ENCODE measurements at regions not wholly inside any gene's neighbourhood (a gene's known extent, or its start where the extent isn't known, plus 50 kb on each side); places are given as distances from the start of the nearest gene placed in this dataset.

DNA sequence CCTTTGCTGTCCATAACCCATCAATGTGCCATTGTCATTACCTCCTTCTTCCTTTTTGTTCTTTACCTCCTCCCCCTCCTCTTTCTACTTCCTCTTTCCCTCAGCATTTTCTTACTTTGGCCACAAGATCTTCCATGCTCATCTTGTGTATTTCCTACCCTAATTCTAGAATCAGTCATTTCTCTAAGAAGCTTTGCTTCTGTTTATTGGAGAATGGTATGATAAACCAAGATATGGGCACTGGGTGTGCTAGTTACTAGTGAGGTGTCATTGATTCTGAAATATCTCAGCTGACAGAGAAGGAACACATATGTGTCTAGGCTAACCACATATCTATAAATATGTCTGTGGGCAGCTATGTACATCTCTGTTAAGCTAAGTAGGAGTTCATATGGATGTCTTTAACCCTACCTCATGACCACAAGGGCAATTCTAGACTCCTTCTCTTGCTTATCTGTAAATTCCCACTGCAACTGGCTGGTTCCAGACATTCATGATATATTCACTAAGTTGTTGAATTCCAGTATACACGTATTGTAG lies 2051.3 kb upstream of the CDH9 start:
- Histone ChIP-seq H3K4me1 (ENCODE audit: control insufficient read depth in 3 of 3, insufficient read depth in 2 of 3, low read depth in 1 of 3, low read length in 2 of 3) (no peaks in the 10 kb centered on the region), H3K27me3 (ENCODE audit: control insufficient read depth in 3 of 3, insufficient read depth in 3 of 3, low read length in 3 of 3) (no peaks in the 10 kb centered on the region), H3K27ac (ENCODE audit: low read depth in 1 of 3, low read length in 2 of 3) (no peak overlapping the region), H3K4me3 (ENCODE audit: low read depth in 1 of 3, low read length in 3 of 3) (no peak overlapping the region), H3K36me3 (ENCODE audit: control insufficient read depth in 3 of 3, insufficient read depth in 2 of 3, low read depth in 1 of 3, low read length in 3 of 3) (no peaks in the 10 kb centered on the region), H3K9me3 (ENCODE audit: control insufficient read depth in 2 of 2, insufficient read depth in 1 of 2, low read depth in 1 of 2, low read length in 1 of 2) (no peaks in the 10 kb centered on the region)
- 65 to 75% (median 72%) methylated on average over 1 of the region's 1 CpG for WGBS, 3 donors
- DNase-seq (no peak), FAIRE-seq (no peak)

DNA sequence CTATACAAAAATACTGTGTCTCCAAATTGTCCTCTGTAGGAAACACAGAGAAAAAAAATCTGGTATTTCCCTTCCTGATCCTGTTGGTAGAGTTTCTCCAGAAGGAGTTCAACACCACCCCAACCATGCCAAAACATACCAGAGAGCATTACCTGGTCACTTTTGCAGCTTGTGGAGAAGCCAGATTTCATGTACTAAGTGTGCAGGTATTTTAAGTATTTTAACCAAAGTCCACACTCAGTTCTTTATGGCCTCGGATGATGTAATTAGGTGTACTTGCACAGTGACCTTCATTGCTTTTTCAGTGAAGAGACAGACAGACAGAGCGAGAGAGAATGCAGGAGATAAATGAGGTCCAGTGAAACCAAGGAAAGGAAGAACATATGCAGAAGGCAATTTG lies 2046.8 kb upstream of the CDH9 start:
- no peak overlapping the region for H3K4me3 ChIP-seq (ENCODE audit: low read depth in 1 of 3, low read length in 3 of 3)
- H3K36me3 ChIP-seq (ENCODE audit: control insufficient read depth in 3 of 3, insufficient read depth in 2 of 3, low read depth in 1 of 3, low read length in 3 of 3) = no peaks in the 10 kb centered on the region
- H3K9me3 ChIP-seq (ENCODE audit: control insufficient read depth in 2 of 2, insufficient read depth in 1 of 2, low read depth in 1 of 2, low read length in 1 of 2) = no peaks in the 10 kb centered on the region
- H3K4me1 ChIP-seq (ENCODE audit: control insufficient read depth in 3 of 3, insufficient read depth in 2 of 3, low read depth in 1 of 3, low read length in 2 of 3) = no peaks in the 10 kb centered on the region
- 19 to 72% (median 31%) methylated on average over 2 of the region's 2 CpGs for WGBS, 3 donors
- DNase-seq (peak in 1 of 2 donors; percentile 6), FAIRE-seq (no peak)
- no peak overlapping the region for H3K27ac ChIP-seq (ENCODE audit: low read depth in 1 of 3, low read length in 2 of 3)
- no peaks in the 10 kb centered on the region for H3K27me3 ChIP-seq (ENCODE audit: control insufficient read depth in 3 of 3, insufficient read depth in 3 of 3, low read length in 3 of 3)

DNA sequence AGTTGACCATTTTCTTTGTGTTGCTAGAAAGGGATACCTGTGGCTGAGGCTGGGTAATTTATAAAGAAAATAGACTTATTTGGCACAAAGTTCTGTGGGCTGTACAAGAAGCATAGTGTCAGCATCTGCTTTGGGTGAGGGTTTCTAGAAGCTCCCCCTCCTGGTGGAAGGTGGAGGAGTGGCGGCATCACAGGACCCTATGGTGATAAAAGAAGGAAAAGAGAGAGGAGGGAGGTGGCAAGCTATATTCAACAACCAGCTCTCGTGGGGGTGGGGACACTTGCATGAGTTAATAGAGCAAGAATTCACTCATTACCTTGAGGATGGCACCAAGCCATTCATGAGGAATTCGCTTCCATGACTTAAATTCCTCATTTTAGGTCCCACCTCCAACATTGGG lies 2041.4 kb upstream of the CDH9 start:
- no peaks in the 10 kb centered on the region for H3K4me1 ChIP-seq (ENCODE audit: control insufficient read depth in 3 of 3, insufficient read depth in 2 of 3, low read depth in 1 of 3, low read length in 2 of 3)
- WGBS, 3 donors = 53 to 59% (median 59%) methylated on average over 3 of the region's 3 CpGs
- no peak overlapping the region for H3K27ac ChIP-seq (ENCODE audit: low read depth in 1 of 3, low read length in 2 of 3)
- H3K27me3 ChIP-seq (ENCODE audit: control insufficient read depth in 3 of 3, insufficient read depth in 3 of 3, low read length in 3 of 3) = no peaks in the 10 kb centered on the region
- no peak overlapping the region for H3K4me3 ChIP-seq (ENCODE audit: low read depth in 1 of 3, low read length in 3 of 3)
- no peak for FAIRE-seq
- no peak for DNase-seq
- H3K36me3 ChIP-seq (ENCODE audit: control insufficient read depth in 3 of 3, insufficient read depth in 2 of 3, low read depth in 1 of 3, low read length in 3 of 3) = no peaks in the 10 kb centered on the region
- H3K9me3 ChIP-seq (ENCODE audit: control insufficient read depth in 2 of 2, insufficient read depth in 1 of 2, low read depth in 1 of 2, low read length in 1 of 2) = no peaks in the 10 kb centered on the region

DNA sequence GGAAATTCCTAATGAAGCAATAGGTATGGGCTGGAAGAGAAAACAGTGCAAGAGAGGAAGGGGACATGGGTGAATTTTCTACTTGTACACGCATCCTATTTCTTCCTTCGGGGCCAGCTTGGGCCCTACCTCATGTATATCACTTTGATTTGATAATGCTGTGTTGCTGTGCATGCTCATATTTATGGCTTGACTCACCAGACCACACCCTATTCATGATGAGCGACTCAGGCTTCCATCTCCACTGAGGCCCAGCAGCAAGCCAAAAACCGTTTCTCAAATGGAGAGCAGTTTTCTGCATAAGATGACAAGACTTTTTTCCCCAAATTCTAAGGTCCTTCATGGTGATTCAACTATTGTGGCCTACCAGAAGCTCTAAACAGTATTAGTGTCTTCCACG lies 2039.1 kb upstream of the CDH9 start:
- Histone ChIP-seq H3K4me1 (ENCODE audit: control insufficient read depth in 3 of 3, insufficient read depth in 2 of 3, low read depth in 1 of 3, low read length in 2 of 3) (no peaks in the 10 kb centered on the region), H3K27me3 (ENCODE audit: control insufficient read depth in 3 of 3, insufficient read depth in 3 of 3, low read length in 3 of 3) (no peaks in the 10 kb centered on the region), H3K9me3 (ENCODE audit: control insufficient read depth in 2 of 2, insufficient read depth in 1 of 2, low read depth in 1 of 2, low read length in 1 of 2) (no peaks in the 10 kb centered on the region), H3K36me3 (ENCODE audit: control insufficient read depth in 3 of 3, insufficient read depth in 2 of 3, low read depth in 1 of 3, low read length in 3 of 3) (no peaks in the 10 kb centered on the region), H3K4me3 (ENCODE audit: low read depth in 1 of 3, low read length in 3 of 3) (no peak overlapping the region), H3K27ac (ENCODE audit: low read depth in 1 of 3, low read length in 2 of 3) (no peak overlapping the region)
- no peak for FAIRE-seq
- DNase-seq = no peak
- 42 to 60% (median 42%) methylated on average over 5 of the region's 5 CpGs for WGBS, 3 donors

DNA sequence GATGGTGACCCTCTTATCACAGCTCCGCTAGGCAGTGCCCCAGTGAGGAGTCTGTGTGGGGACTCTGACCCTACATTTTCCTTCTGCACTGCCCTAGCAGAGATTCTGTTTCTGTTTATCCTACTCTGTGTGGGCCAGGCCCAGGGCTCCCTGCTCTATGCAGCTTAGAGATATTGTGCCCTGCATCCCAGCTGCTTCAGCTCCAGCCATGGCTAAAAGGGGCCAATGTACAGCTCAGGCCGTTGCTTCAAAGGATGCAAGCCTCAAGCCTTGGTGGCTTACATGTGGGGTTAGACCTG lies 2030.7 kb upstream of the CDH9 start:
- no peaks in the 10 kb centered on the region for H3K4me1 ChIP-seq (ENCODE audit: control insufficient read depth in 3 of 3, insufficient read depth in 2 of 3, low read depth in 1 of 3, low read length in 2 of 3)
- FAIRE-seq (no peak), DNase-seq (no peak)
- no peaks in the 10 kb centered on the region for H3K36me3 ChIP-seq (ENCODE audit: control insufficient read depth in 3 of 3, insufficient read depth in 2 of 3, low read depth in 1 of 3, low read length in 3 of 3)
- H3K27ac ChIP-seq (ENCODE audit: low read depth in 1 of 3, low read length in 2 of 3) = no peak overlapping the region
- WGBS, 3 donors = 50 to 76% (median 67%) methylated on average over 2 of the region's 2 CpGs
- no peaks in the 10 kb centered on the region for H3K27me3 ChIP-seq (ENCODE audit: control insufficient read depth in 3 of 3, insufficient read depth in 3 of 3, low read length in 3 of 3)
- peaks cover 0 to 6% of the 10 kb centered on the region in 2 donors for H3K9me3 ChIP-seq (ENCODE audit: control insufficient read depth in 2 of 2, insufficient read depth in 1 of 2, low read depth in 1 of 2, low read length in 1 of 2)
- H3K4me3 ChIP-seq (ENCODE audit: low read depth in 1 of 3, low read length in 3 of 3) = no peak overlapping the region

DNA sequence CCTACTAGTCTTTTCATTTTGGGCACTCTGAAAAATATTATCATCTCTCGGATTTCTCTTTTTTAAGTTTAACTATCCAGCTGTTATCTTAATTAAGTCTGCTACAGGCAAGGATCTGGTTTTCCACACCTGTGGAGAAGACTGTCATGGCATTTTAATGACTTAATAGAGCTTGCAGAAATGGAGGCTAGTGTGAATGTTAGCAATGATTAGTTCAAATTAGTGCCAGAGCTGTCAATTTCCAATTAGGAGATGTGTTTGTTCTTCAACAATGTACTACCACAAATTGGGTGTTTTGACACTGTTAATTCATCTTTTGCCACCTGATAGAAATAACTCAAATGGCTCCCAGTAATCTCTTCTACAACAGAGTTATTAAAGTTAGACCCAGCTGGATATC lies 2023.0 kb upstream of the CDH9 start:
- FAIRE-seq = no peak
- H3K4me3 ChIP-seq (ENCODE audit: low read depth in 1 of 3, low read length in 3 of 3) = no peak overlapping the region
- no peak overlapping the region for H3K27ac ChIP-seq (ENCODE audit: low read depth in 1 of 3, low read length in 2 of 3)
- no peak for DNase-seq
- H3K27me3 ChIP-seq (ENCODE audit: control insufficient read depth in 3 of 3, insufficient read depth in 3 of 3, low read length in 3 of 3) = no peaks in the 10 kb centered on the region
- no peaks in the 10 kb centered on the region for H3K36me3 ChIP-seq (ENCODE audit: control insufficient read depth in 3 of 3, insufficient read depth in 2 of 3, low read depth in 1 of 3, low read length in 3 of 3)
- H3K9me3 ChIP-seq (ENCODE audit: control insufficient read depth in 2 of 2, insufficient read depth in 1 of 2, low read depth in 1 of 2, low read length in 1 of 2) = no peaks in the 10 kb centered on the region
- H3K4me1 ChIP-seq (ENCODE audit: control insufficient read depth in 3 of 3, insufficient read depth in 2 of 3, low read depth in 1 of 3, low read length in 2 of 3) = no peaks in the 10 kb centered on the region
- 60 to 81% (median 71%) methylated on average over 1 of the region's 1 CpG for WGBS, 3 donors

DNA sequence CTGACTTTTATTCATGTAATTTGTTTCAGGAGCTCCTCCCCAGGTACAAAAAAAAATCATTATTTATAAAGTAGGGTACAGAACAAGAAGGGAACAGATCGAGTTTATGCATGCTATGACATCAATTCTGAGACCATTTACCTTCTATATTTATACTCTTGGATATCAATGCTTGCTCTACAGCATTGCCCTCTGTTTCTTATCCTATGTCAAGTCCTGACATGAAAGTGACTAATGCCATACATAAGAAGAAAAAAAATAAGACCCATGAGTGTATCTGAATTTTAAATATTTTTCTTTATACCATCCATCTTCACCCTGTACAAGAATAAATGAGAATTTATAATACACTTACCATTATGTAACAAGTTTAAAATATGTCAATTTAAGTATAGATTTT lies 2016.3 kb upstream of the CDH9 start:
- no peak overlapping the region for H3K27ac ChIP-seq (ENCODE audit: low read depth in 1 of 3, low read length in 2 of 3)
- 23 to 40% (median 26%) methylated on average over 1 of the region's 1 CpG for WGBS, 3 donors
- H3K4me3 ChIP-seq (ENCODE audit: low read depth in 1 of 3, low read length in 3 of 3) = no peak overlapping the region
- no peaks in the 10 kb centered on the region for H3K27me3 ChIP-seq (ENCODE audit: control insufficient read depth in 3 of 3, insufficient read depth in 3 of 3, low read length in 3 of 3)
- H3K36me3 ChIP-seq (ENCODE audit: control insufficient read depth in 3 of 3, insufficient read depth in 2 of 3, low read depth in 1 of 3, low read length in 3 of 3) = no peaks in the 10 kb centered on the region
- DNase-seq (no peak), FAIRE-seq (peak; percentile 64)
- H3K9me3 ChIP-seq (ENCODE audit: control insufficient read depth in 2 of 2, insufficient read depth in 1 of 2, low read depth in 1 of 2, low read length in 1 of 2) = no peaks in the 10 kb centered on the region
- no peaks in the 10 kb centered on the region for H3K4me1 ChIP-seq (ENCODE audit: control insufficient read depth in 3 of 3, insufficient read depth in 2 of 3, low read depth in 1 of 3, low read length in 2 of 3)

DNA sequence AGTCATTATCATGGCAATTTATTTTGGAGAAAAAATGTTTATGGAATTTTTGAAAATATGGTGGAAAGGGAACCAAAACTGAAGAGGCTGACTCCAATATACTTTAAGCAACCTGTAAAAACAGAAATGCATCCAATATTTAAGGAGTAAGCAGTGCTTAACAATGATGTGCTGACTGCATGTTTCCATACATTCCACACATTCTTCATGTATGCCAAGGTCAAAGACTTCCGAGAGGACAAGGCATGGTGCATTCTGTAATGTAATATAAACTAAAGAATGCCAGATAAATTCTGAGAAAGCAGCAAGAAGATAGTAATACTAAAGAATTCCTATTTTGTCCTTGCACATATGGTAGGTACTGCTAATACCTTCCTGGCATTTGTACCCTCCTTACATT lies 2015.9 kb upstream of the CDH9 start:
- no peak for DNase-seq
- FAIRE-seq = no peak

DNA sequence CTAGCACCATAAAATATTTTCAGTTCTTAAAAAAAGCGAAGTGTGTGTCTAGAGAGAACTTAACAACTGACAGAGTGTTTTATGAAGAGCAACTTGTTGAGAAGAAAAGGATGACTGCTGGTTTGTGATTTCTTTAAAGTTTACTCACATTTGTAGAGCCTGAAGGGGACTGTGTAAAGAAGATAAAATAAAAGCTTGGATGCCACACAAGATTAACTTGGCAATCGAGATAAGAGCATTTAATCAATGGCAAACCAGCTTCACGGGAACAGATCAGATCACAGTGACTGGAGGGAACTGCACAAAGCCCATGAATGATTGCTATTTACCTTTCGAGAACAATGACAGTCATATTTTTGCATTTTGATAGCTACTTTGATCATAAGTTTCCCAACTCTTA lies 2013.1 kb upstream of the CDH9 start:
- Histone ChIP-seq H3K9me3 (ENCODE audit: control insufficient read depth in 2 of 2, insufficient read depth in 1 of 2, low read depth in 1 of 2, low read length in 1 of 2) (no peaks in the 10 kb centered on the region), H3K27ac (ENCODE audit: low read depth in 1 of 3, low read length in 2 of 3) (no peak overlapping the region), H3K4me3 (ENCODE audit: low read depth in 1 of 3, low read length in 3 of 3) (no peak overlapping the region), H3K4me1 (ENCODE audit: control insufficient read depth in 3 of 3, insufficient read depth in 2 of 3, low read depth in 1 of 3, low read length in 2 of 3) (no peaks in the 10 kb centered on the region), H3K36me3 (ENCODE audit: control insufficient read depth in 3 of 3, insufficient read depth in 2 of 3, low read depth in 1 of 3, low read length in 3 of 3) (no peaks in the 10 kb centered on the region), H3K27me3 (ENCODE audit: control insufficient read depth in 3 of 3, insufficient read depth in 3 of 3, low read length in 3 of 3) (no peaks in the 10 kb centered on the region)
- DNase-seq (no peak), FAIRE-seq (no peak)
- WGBS, 3 donors = 33 to 61% (median 47%) methylated on average over 4 of the region's 4 CpGs

More for the DNA sequence above, 2015.9 kb upstream of the CDH9 start:
- Histone ChIP-seq H3K4me3 (ENCODE audit: low read depth in 1 of 3, low read length in 3 of 3) (no peak overlapping the region), H3K27ac (ENCODE audit: low read depth in 1 of 3, low read length in 2 of 3) (no peak overlapping the region), H3K36me3 (ENCODE audit: control insufficient read depth in 3 of 3, insufficient read depth in 2 of 3, low read depth in 1 of 3, low read length in 3 of 3) (no peaks in the 10 kb centered on the region), H3K27me3 (ENCODE audit: control insufficient read depth in 3 of 3, insufficient read depth in 3 of 3, low read length in 3 of 3) (no peaks in the 10 kb centered on the region), H3K9me3 (ENCODE audit: control insufficient read depth in 2 of 2, insufficient read depth in 1 of 2, low read depth in 1 of 2, low read length in 1 of 2) (no peaks in the 10 kb centered on the region), H3K4me1 (ENCODE audit: control insufficient read depth in 3 of 3, insufficient read depth in 2 of 3, low read depth in 1 of 3, low read length in 2 of 3) (no peaks in the 10 kb centered on the region)
- 0 to 39% (median 26%) methylated on average over 1 of the region's 1 CpG for WGBS, 3 donors

Measured in small intestine (tissue), 7 donors.